COLO668 (cell line): ENCODE measurements at regions not wholly inside any gene's neighbourhood (a gene's known extent, or its start where the extent isn't known, plus 50 kb on each side); places are given as distances from the start of the nearest gene placed in this dataset.
"Not testable (repeated sequence)": the region's sequence is repeated elsewhere in the genome, so short reads cannot be mapped to it uniquely, and the experiment has no call there.

Source experiments
- DNase-seq: peaks from one replicate; lab custom pipeline; 2025; ENCODE audit not compliant: unreplicated experiment; lab: John Stamatoyannopoulos, UW

DNA sequence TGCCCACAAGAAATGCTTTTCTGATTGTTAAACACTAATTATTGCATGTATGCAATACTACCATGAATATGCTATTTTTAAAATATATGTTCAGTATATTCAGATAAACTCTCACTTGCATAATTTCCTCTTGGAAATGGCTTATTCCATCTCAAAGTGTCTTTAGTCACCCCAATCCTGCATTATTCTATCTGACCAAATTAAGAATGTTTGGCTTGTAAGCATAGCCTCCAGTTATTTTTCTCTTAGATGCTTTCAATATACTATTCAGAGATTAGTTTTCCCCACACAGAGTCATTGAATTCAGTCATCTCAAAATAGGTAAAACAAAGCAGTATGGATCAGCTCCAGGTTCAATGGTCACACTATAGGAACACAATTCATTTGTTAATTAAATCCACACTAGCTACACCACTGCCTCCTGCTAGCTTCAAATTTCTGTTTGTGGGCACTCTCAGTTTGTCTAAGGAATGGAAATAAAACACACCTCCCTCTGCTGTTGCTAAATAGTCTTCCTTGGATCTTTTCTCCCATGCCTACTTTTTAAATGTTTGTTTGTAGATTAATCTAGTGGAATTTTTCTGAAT is 134.6 kb upstream of the TBCA start:
- no peak for DNase-seq

DNA sequence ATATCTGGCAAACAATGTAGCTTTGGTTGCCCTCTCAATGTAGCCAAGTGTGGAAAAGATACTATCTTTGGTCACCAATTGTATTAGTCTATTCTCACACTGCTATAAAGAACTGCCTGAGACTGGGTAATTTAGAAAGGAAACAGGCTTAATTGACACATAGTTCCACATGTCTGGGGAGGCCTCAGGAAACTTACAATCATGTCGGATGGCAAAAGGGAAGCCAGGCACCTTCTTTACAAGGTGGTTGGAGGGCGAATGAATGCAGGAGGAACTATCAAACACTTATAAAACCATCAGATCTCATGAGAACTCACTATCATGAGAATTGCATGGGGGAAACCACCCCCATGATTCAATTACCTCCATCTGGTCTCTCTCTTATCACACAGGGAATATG is 133.1 kb upstream of the TBCA start:
- DNase-seq: no peak

DNA sequence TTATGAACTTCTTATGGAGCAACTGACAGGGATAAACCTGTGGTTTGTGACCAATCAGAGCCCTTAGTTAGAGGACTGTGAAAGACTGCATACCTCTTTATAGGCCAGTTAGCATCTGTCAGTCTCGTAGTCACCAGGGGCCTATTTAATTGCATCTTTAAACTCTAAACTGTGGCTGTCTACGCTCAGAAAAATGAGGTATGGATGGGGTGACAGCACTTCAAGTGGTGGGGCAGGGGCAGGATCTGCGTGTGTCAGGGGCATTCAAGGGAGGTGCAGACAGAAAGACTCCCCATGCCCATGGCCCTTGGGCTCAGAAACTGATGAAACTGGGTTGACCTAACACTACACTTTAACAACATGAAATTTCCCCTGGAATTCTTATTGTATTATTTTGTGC is 132.6 kb upstream of the TBCA start:
- DNase-seq: no peak

DNA sequence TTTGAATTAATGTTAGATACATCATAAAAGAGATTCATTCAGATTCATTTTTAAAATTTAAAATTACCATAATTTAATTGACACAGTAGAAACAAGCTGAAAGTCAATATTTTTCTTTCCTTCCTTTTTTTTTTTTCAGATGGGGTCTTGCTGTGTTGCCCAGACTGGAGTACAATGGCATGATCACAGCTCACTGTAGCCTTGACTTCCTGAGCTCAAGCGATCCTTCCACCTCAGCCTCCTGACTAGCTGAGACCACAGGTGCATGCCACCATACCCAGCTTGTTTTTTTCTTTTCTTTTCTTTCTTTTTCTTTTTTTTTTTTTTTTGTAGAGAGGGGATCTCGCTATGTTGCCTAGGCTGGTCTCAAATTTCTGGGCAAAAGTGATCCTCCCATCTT is 131.6 kb upstream of the TBCA start:
- DNase-seq: no peak

DNA sequence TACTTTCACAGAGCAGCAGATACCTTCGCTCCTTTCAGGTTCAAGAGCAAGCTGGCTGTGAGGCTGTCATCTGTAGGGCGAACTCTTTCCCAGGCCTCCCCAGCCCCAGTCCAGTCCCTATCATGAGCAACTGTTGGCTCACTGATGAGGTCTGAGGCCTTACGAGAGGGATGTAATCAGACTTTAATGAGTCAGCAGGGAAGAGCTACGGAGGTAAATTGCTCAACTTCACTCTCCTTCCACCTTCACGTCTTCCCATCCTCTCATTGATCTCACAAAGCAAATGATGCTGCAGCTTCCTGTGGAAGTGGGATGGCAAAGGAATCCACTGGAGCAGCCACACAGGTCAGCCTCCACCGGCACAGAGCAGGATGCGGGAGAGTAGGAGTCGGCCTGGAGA is 130.7 kb upstream of the TBCA start:
- no peak for DNase-seq

DNA sequence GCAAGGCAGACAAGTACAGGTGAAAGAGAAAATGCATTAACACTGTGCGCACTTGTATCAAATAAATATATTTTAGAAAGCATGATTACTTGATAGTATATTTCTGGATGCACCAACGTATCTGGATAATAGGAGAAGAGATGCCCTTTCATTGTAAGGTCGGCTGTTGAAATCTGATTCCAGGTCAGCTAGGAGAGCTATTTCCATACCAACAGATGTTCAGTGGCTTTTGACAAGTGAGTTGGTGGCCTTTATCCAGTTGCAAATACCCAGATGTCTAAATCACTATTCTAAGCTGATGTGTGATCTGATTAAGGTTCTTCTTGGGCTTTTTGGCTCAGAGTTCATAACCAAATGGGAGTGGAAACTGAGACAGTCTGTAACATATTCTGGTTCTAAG is 128.2 kb upstream of the TBCA start:
- no peak for DNase-seq

DNA sequence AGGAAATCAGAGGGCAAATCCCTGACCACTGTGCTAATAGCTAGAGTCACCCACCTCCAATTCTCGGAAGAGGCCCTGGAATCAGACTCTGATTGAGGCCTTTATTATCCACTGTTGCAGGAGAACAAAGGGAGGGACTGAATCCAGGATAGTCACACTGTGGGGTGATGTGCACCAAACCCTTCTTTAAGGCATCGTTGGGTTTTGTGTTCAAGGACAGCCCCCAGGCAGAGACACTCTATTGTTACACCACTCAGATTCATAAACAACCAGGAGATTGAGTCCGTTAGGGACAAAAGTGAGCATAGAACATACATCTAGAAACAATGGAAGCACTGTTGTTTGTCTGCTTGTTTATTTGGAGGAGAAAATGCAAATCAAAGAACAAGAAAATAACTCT is 124.6 kb upstream of the TBCA start:
- DNase-seq: no peak

DNA sequence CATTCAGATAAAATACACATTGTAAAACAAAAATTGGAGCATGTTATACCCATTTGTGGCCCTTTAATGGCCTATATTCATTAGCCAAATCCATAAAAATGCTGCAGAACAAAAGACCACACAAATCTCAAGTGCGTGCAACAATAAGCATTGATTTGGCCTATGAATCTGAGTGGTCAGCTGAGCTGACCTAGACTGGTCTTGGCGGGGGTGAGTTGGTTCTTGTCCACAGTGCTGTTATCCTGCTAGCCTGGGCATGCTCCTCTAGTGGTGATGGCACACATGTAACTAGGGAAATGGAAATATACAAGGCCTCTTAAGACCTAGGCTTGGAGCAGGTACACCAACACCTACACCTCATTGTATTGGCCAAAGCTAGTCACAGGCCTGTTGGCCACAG is 122.2 kb upstream of the TBCA start:
- DNase-seq: no peak

DNA sequence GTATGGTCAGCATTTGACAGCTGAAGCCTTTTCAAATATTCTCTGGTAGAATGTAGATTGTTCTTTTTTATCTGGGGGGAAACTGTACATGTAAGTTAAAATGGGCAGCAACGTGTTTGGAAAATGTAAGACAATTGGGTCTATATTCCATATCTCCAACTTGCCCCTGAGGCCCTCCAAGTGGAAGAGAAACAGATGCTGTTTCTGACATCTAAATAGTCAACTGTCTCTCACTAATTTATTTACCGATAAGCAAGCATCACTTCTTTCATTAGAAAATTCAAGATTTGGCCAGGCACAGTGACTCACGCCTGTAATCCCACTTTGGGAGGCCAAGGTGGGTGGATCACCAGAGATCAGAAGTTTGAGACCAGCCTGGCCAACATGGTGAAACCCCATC is 120.2 kb upstream of the TBCA start:
- DNase-seq: no peak

DNA sequence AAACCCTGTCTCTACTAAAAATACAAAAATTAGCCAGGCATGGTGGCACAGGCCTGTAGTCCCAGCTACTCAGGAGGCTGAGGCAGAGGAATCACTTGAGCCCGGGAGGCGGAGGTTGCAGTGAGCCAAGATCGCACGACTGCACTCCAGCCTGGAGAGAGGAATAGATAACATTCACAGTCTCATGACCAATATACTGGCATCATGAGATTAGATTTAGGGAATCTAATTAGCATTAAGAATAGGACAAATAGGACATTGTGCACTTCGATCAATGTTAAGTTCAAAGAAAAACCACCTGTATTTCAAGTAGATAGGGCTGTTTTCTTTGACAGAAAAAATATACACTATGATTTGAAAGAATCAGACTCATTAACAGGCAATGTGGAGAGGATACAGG is 118.0 kb upstream of the TBCA start:
- DNase-seq: not testable (repeated sequence)

DNA sequence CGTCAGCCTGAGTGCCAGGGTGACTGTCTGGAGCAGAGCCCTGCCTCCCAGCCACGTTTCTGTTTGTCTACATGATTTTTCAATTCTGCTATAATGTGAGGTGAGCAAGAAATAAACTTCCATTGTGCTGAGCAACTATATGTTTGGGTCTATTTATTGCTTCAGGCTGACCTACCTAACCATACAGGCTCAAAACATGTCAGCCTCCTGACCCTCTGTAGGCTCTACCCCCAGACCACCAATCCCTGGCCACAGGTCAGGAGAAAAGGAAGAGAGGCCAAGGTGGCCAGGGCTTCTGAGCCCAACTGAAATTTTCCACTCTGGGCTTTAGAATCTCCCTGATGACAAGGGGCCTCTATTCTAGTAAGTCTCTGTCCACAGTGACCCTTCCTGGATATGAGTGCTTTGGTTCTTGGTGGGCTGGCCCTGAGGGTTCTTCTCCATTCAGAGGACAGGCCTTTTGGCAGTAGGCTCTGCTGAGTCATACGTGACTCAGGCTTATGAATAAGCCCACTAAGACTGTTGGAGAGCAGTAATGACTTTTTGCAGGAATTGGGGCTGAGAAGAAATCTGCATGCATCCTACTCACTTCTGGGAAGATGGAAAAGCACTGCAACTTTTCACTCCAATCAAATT is 117.2 kb upstream of the TBCA start:
- no peak for DNase-seq

DNA sequence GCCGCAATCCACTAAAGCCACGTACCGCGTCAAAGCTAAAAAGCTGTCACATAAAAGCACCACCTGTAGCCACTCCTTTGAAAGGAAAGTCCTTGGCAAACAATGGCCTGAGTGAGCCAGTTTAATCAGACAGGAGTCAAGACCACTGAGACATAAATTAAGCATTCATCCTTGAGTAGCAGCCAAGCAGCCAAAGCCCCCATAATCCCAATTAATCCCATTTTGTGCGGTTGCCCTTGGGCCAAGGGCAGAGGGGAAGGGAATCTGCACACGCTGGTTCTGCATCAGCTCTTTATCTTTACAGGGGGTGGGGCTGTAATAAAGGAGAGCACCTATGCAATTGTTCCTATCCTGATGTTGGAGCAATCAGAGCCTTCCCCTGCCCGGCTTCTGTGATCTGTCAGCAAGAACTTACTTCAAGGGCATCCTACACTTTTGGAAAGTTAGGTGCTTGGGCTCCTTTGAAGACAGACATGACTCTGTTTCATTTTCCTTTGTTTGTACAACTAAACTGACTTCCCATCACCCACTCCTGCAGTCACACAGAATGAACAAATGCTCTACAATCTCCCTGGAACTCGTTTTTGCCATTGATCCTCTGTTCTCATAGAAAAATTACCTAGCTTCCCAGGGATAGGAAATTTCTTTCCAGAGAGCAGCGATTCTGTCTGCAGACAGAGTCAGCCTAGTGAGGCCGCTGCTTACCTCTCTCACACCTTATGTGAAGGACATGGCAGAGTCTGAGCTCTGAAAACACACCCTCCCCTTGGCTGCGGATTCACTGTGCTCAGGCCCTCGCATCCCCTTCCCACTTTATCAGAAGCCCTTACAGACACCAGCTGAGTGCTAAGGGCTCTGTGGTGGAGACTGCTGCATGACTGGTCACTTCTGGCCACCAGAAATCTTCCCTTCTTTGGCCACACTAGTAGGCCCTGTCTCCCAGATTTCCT is 116.2 kb upstream of the TBCA start:
- DNase-seq: no peak

DNA sequence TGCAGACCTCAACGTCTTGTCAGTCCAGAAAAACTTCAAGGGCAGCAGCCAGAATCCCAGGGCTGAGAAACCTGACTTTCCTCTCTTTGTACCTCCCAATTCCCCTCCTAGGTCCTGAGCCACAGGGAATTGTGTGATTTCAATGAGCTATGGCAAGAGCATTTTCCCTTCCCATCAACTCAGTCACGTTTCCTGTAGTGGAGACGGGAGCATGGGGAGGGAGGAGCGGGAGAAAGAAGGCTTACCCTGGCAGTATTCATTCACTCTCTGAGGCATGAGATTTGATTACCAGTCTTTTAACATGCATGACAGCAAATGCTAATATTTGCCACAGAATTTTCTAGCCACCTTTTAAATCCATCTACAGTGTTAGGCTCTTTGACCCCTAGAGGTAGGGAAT is 109.4 kb upstream of the TBCA start:
- DNase-seq: no peak

DNA sequence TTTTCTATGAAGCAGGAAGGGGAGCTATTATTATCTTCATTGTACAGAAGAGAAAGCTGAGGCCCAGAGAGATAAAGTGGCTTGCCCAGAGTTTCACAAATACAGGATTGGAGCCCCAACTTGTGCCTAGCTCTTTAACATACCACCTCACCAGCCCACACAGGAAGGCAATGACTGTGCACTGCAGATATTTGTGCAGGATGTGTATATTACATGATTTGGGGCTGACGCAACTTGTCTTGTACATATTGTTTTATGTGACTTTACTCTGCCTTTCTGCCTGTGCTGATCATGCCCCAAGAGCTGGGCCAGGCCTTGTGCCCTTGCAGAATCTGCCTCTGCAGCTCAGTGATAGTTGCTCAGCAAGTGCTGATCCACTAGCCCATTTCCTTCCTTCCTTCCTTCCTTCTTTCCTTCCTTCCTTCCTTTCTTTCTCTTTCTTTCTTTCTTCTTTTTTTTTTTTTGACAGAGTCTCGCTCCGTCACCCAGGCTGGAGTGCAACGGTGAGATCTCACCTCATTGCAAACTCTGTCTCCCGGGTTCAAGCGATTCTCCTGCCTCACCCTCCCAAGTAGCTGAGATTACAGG is 106.6 kb upstream of the TBCA start:
- DNase-seq: no peak

DNA sequence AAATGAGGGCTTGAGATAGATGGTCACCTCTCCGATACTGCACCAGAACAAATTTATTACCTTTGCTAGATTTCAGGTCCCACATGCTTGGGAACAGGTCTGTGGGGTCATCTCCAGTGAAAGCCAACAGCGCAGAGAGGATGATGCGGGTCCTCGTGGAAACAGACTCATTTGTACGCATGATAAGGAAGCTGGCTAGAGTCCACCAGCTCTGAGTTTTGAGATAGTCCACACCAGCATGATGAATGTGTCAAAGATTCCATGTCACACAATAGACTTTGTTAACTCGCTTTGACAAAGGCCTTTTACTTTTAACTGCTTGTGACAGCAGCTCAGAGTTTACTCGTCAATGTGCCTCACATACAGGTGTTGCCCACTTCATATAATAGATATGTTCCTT is 105.4 kb upstream of the TBCA start:
- DNase-seq: no peak

DNA sequence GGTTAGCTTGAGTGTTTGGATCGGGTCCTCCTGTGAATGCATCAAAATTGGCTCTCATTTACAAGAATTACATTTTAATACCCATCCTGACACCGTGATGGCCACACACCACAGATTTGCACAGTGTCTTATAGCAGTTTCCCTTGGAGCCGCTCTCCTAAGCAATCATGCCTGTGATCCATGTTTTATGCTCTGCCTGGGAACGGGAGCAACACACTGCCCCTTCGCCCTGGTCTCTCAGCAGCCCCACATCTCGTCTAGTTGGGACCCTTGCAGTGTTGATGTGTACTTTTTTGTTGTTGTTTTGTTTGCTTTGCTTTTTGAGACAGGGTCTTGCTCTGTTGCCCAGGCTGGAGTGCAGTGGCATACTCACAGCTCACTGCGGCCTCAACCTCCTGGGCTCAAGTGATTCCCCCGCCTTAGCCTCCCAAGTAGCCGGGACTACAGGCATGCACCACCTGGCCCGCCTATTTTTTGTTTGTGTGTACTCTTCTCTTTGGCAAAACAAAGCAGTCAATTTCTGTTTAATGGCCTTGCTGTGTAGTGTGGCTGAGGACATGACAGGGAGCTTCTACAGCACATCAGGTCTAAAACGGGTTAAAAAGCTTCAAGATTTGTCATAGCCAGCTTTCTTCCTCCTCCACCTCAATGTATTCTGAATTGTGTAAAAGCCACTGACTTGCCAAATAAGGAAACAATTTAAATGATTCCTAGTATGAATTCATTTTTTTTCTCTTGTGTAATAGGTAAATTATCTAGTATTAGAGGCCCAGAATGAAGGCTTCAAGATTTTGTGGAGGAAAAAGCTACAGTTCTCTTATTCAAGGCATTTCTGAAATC is 101.6 kb upstream of the TBCA start:
- no peak for DNase-seq

DNA sequence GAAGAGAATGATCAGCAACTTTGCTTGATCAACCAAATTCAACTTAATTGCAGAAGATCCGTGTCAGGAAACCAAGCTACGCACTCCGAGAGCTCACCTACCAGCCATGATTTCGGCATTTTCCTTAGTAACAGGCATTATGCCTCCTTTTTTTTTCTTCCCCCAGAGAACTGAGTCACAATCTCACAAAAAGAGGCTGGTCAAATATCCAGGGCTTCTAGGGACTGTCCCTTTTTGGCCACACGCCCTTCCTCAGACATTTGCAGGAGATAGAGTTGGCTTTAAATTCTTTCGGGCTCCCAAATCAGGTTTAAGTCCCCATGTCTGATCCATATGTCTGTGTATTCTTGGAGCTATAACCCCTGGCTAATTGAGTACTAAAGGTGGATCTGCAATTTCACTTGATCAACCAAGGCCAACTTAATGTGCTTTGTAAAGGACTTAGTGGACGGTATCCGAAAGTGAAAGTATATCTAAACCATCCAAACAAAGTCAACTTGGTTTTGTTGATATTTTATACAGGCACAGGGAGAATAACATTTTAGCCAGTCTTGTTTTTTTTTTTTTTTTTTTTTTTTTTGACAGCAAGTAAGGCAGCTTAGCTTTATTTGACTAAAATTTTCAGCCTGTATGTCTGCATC is 100.8 kb upstream of the TBCA start:
- DNase-seq: no peak

DNA sequence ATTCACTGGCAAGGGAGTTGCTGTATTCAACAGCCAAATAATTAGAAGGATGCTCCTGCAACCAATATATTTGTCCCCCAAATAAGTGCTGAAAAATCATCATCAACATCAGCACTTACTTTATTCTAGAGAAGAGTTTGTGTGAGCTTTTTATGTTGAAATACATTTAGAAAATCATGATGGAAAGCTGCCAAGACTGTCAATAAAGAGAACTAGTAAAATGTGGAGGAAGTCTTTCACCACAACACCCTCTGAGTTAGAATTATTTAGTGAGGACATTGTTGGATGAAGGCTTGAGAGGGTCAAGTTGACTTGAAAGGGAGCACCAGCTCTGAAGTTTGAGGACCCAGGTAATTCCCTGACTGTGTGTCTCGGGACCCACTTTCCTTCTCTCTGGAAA is 100.2 kb upstream of the TBCA start:
- no peak for DNase-seq

DNA sequence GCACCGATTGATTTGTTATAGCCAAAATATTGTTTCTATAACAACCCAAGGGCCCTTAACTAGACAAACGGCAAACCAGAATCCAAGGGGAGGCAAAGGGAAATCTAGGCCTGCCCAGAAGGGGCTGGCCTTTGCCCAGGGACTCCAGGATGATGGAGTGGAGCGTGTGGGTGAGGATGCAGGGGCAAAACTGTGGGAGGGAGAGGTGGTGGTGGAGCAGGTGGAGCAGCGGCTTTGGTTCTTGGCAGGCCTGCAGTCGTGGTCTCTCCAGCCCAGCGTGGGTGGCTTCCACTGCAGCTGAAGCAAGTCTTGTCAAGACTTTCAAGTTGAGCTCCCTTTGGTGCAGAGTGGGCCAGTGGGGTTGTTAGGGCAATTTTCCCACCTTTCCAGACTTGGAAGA is 98.6 kb upstream of the TBCA start:
- no peak for DNase-seq

DNA sequence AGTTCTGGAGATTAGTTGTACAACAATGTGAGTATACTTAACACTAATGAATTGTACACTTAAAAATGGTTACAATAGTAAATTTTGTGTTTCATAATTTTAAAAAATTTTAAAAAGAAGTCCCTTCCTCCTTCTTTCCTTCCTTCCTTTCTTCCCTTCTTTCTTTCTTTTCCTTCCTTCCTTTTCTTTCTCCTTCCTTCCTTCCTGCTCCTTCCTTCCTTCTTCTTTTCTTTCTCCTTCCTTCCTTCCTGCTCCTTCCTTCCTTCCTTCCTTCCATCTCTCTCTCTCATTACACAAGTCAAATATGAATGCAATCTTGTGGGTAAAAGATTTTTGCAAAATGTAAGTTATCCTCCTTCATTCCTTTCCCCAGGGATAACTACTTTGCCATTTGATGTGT is 97.1 kb upstream of the TBCA start:
- no peak for DNase-seq

DNA sequence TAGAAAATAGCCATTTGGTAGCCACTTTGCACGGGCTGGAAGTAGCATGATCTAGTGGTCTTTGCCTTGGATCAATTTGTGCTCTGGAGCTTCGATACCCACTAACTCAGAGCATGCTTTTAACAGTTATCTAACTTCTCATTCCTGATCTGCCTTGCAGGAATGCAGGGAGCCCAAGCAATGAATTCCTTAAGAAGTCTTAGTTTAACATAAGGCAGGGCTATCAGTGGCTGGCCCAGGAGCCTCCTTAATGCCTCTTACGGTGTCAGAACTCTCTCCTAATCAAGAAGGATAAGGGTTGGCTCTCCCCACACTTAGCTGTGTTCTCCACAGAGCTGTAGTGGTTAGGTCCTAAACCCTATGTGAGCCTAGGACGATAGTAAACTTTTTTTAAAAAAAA is 95.8 kb upstream of the TBCA start:
- DNase-seq: no peak
